ENCODE measurements at regions not wholly inside any gene's neighbourhood (a gene's known extent, or its start where the extent isn't known, plus 50 kb on each side); places are given as distances from the start of the nearest gene placed in this dataset.

- H3K9me3 ChIP-seq (ENCODE audit: control insufficient read depth in 2 of 2, insufficient read depth in 1 of 2, low read length in 1 of 2): no peaks in the 10 kb centered on the region
- H3K4me3 ChIP-seq (ENCODE audit: low read length in 2 of 2): no peak overlapping the region
- H3K27me3 ChIP-seq (ENCODE audit: control insufficient read depth in 2 of 2, insufficient read depth in 1 of 2, low read length in 1 of 2): no peaks in the 10 kb centered on the region
- WGBS: 79% methylated on average over 1 of the region's 1 CpG
- no peaks in the 10 kb centered on the region for H3K4me1 ChIP-seq (ENCODE audit: control insufficient read depth in 2 of 2, insufficient read depth in 2 of 2, low read length in 2 of 2)
- no peaks in the 10 kb centered on the region for H3K36me3 ChIP-seq (ENCODE audit: control insufficient read depth in 2 of 2, insufficient read depth in 2 of 2, low read length in 1 of 2)
- H3K27ac ChIP-seq (ENCODE audit: low read depth in 1 of 2, low read length in 1 of 2): no peak overlapping the region
- DNase-seq (ENCODE audit: low read depth in 6 of 9, low spot score in 9 of 9): no peak
These were observed 252.6 kb upstream of the LINC00305 start for GRCh38 chr18:64401268-64402060.

- H3K4me3 ChIP-seq (ENCODE audit: low read length in 2 of 2): no peak overlapping the region
- no peaks in the 10 kb centered on the region for H3K9me3 ChIP-seq (ENCODE audit: control insufficient read depth in 2 of 2, insufficient read depth in 1 of 2, low read length in 1 of 2)
- DNase-seq (ENCODE audit: low read depth in 6 of 9, low spot score in 9 of 9): no peak
- H3K36me3 ChIP-seq (ENCODE audit: control insufficient read depth in 2 of 2, insufficient read depth in 2 of 2, low read length in 1 of 2): no peaks in the 10 kb centered on the region
- H3K27me3 ChIP-seq (ENCODE audit: control insufficient read depth in 2 of 2, insufficient read depth in 1 of 2, low read length in 1 of 2): no peaks in the 10 kb centered on the region
- WGBS: 88% methylated on average over 3 of the region's 3 CpGs
- no peaks in the 10 kb centered on the region for H3K4me1 ChIP-seq (ENCODE audit: control insufficient read depth in 2 of 2, insufficient read depth in 2 of 2, low read length in 2 of 2)
- H3K27ac ChIP-seq (ENCODE audit: low read depth in 1 of 2, low read length in 1 of 2): no peak overlapping the region
These were observed 250.7 kb upstream of the LINC00305 start for GRCh38 chr18:64399566-64399965.

GRCh38 chr18:64398320-64398719, 249.4 kb upstream of the LINC00305 start:
- 88% methylated on average over 1 of the region's 1 CpG for WGBS
- H3K4me1 ChIP-seq (ENCODE audit: control insufficient read depth in 2 of 2, insufficient read depth in 2 of 2, low read length in 2 of 2): no peaks in the 10 kb centered on the region
- H3K27me3 ChIP-seq (ENCODE audit: control insufficient read depth in 2 of 2, insufficient read depth in 1 of 2, low read length in 1 of 2): no peaks in the 10 kb centered on the region
- H3K4me3 ChIP-seq (ENCODE audit: low read length in 2 of 2): no peak overlapping the region
- no peaks in the 10 kb centered on the region for H3K9me3 ChIP-seq (ENCODE audit: control insufficient read depth in 2 of 2, insufficient read depth in 1 of 2, low read length in 1 of 2)
- no peak for DNase-seq (ENCODE audit: low read depth in 6 of 9, low spot score in 9 of 9)
- H3K36me3 ChIP-seq (ENCODE audit: control insufficient read depth in 2 of 2, insufficient read depth in 2 of 2, low read length in 1 of 2): no peaks in the 10 kb centered on the region
- no peak overlapping the region for H3K27ac ChIP-seq (ENCODE audit: low read depth in 1 of 2, low read length in 1 of 2)

- WGBS: 75% methylated on average over 1 of the region's 1 CpG
- H3K4me1 ChIP-seq (ENCODE audit: control insufficient read depth in 2 of 2, insufficient read depth in 2 of 2, low read length in 2 of 2): no peaks in the 10 kb centered on the region
- no peaks in the 10 kb centered on the region for H3K27me3 ChIP-seq (ENCODE audit: control insufficient read depth in 2 of 2, insufficient read depth in 1 of 2, low read length in 1 of 2)
- no peaks in the 10 kb centered on the region for H3K9me3 ChIP-seq (ENCODE audit: control insufficient read depth in 2 of 2, insufficient read depth in 1 of 2, low read length in 1 of 2)
- H3K4me3 ChIP-seq (ENCODE audit: low read length in 2 of 2): no peak overlapping the region
- DNase-seq (ENCODE audit: low read depth in 6 of 9, low spot score in 9 of 9): no peak
- no peak overlapping the region for H3K27ac ChIP-seq (ENCODE audit: low read depth in 1 of 2, low read length in 1 of 2)
- no peaks in the 10 kb centered on the region for H3K36me3 ChIP-seq (ENCODE audit: control insufficient read depth in 2 of 2, insufficient read depth in 2 of 2, low read length in 1 of 2)
These were observed 243.3 kb upstream of the LINC00305 start for GRCh38 chr18:64392202-64392601.

- WGBS: 93% methylated on average over 1 of the region's 1 CpG
These were observed 235.2 kb upstream of the LINC00305 start for GRCh38 chr18:64384101-64384500.

GRCh38 chr18:64380117-64380516, 231.2 kb upstream of the LINC00305 start:
- Histone ChIP-seq H3K27ac (ENCODE audit: low read depth in 1 of 2, low read length in 1 of 2) (no peak overlapping the region), H3K9me3 (ENCODE audit: control insufficient read depth in 2 of 2, insufficient read depth in 1 of 2, low read length in 1 of 2) (no peaks in the 10 kb centered on the region), H3K27me3 (ENCODE audit: control insufficient read depth in 2 of 2, insufficient read depth in 1 of 2, low read length in 1 of 2) (no peaks in the 10 kb centered on the region), H3K4me1 (ENCODE audit: control insufficient read depth in 2 of 2, insufficient read depth in 2 of 2, low read length in 2 of 2) (no peaks in the 10 kb centered on the region), H3K4me3 (ENCODE audit: low read length in 2 of 2) (no peak overlapping the region), H3K36me3 (ENCODE audit: control insufficient read depth in 2 of 2, insufficient read depth in 2 of 2, low read length in 1 of 2) (no peaks in the 10 kb centered on the region)
- WGBS: 7% methylated on average over 1 of the region's 1 CpG
- DNase-seq (ENCODE audit: low read depth in 6 of 9, low spot score in 9 of 9): no peak

More at GRCh38 chr18:64384101-64384500, 235.2 kb upstream of the LINC00305 start:
- Histone ChIP-seq H3K27me3 (ENCODE audit: control insufficient read depth in 2 of 2, insufficient read depth in 1 of 2, low read length in 1 of 2) (no peaks in the 10 kb centered on the region), H3K36me3 (ENCODE audit: control insufficient read depth in 2 of 2, insufficient read depth in 2 of 2, low read length in 1 of 2) (no peaks in the 10 kb centered on the region), H3K4me3 (ENCODE audit: low read length in 2 of 2) (no peak overlapping the region), H3K27ac (ENCODE audit: low read depth in 1 of 2, low read length in 1 of 2) (no peak overlapping the region), H3K9me3 (ENCODE audit: control insufficient read depth in 2 of 2, insufficient read depth in 1 of 2, low read length in 1 of 2) (no peaks in the 10 kb centered on the region), H3K4me1 (ENCODE audit: control insufficient read depth in 2 of 2, insufficient read depth in 2 of 2, low read length in 2 of 2) (no peaks in the 10 kb centered on the region)
- DNase-seq (ENCODE audit: low read depth in 6 of 9, low spot score in 9 of 9): no peak

GRCh38 chr18:64379662-64380061, 230.8 kb upstream of the LINC00305 start:
- H3K9me3 ChIP-seq (ENCODE audit: control insufficient read depth in 2 of 2, insufficient read depth in 1 of 2, low read length in 1 of 2): no peaks in the 10 kb centered on the region
- no peaks in the 10 kb centered on the region for H3K4me1 ChIP-seq (ENCODE audit: control insufficient read depth in 2 of 2, insufficient read depth in 2 of 2, low read length in 2 of 2)
- H3K27me3 ChIP-seq (ENCODE audit: control insufficient read depth in 2 of 2, insufficient read depth in 1 of 2, low read length in 1 of 2): no peaks in the 10 kb centered on the region
- H3K4me3 ChIP-seq (ENCODE audit: low read length in 2 of 2): no peak overlapping the region
- WGBS: 96% methylated on average over 1 of the region's 1 CpG
- no peak overlapping the region for H3K27ac ChIP-seq (ENCODE audit: low read depth in 1 of 2, low read length in 1 of 2)
- no peak for DNase-seq (ENCODE audit: low read depth in 6 of 9, low spot score in 9 of 9)
- H3K36me3 ChIP-seq (ENCODE audit: control insufficient read depth in 2 of 2, insufficient read depth in 2 of 2, low read length in 1 of 2): no peaks in the 10 kb centered on the region

- no peaks in the 10 kb centered on the region for H3K9me3 ChIP-seq (ENCODE audit: control insufficient read depth in 2 of 2, insufficient read depth in 1 of 2, low read length in 1 of 2)
- H3K27me3 ChIP-seq (ENCODE audit: control insufficient read depth in 2 of 2, insufficient read depth in 1 of 2, low read length in 1 of 2): no peaks in the 10 kb centered on the region
- no peaks in the 10 kb centered on the region for H3K4me1 ChIP-seq (ENCODE audit: control insufficient read depth in 2 of 2, insufficient read depth in 2 of 2, low read length in 2 of 2)
- WGBS: 93% methylated on average over 4 of the region's 4 CpGs
- H3K27ac ChIP-seq (ENCODE audit: low read depth in 1 of 2, low read length in 1 of 2): no peak overlapping the region
- DNase-seq (ENCODE audit: low read depth in 6 of 9, low spot score in 9 of 9): no peak
- H3K4me3 ChIP-seq (ENCODE audit: low read length in 2 of 2): no peak overlapping the region
- H3K36me3 ChIP-seq (ENCODE audit: control insufficient read depth in 2 of 2, insufficient read depth in 2 of 2, low read length in 1 of 2): no peaks in the 10 kb centered on the region
These were observed 228.6 kb upstream of the LINC00305 start for GRCh38 chr18:64377446-64377845.

GRCh38 chr18:64372850-64373249, 224.0 kb upstream of the LINC00305 start:
- no peak for DNase-seq (ENCODE audit: low read depth in 6 of 9, low spot score in 9 of 9)
- no peaks in the 10 kb centered on the region for H3K9me3 ChIP-seq (ENCODE audit: control insufficient read depth in 2 of 2, insufficient read depth in 1 of 2, low read length in 1 of 2)
- no peaks in the 10 kb centered on the region for H3K27me3 ChIP-seq (ENCODE audit: control insufficient read depth in 2 of 2, insufficient read depth in 1 of 2, low read length in 1 of 2)
- no peaks in the 10 kb centered on the region for H3K4me1 ChIP-seq (ENCODE audit: control insufficient read depth in 2 of 2, insufficient read depth in 2 of 2, low read length in 2 of 2)
- H3K36me3 ChIP-seq (ENCODE audit: control insufficient read depth in 2 of 2, insufficient read depth in 2 of 2, low read length in 1 of 2): no peaks in the 10 kb centered on the region
- H3K4me3 ChIP-seq (ENCODE audit: low read length in 2 of 2): no peak overlapping the region
- 86% methylated on average over 2 of the region's 2 CpGs for WGBS
- no peak overlapping the region for H3K27ac ChIP-seq (ENCODE audit: low read depth in 1 of 2, low read length in 1 of 2)
